SU-DHL-6 (cell line): ENCODE measurements at regions not wholly inside any gene's neighbourhood (a gene's known extent, or its start where the extent isn't known, plus 50 kb on each side); places are given as distances from the start of the nearest gene placed in this dataset.

Experiments
- CTCF ChIP-seq: fragments of 200-600 bp; sonication (generic); IDR thresholded peaks from one replicate; pipeline ENCODE4 v1.5.1; 2017; ENCODE audit warnings: antibody characterized with exemption, mild to moderate bottlenecking, low read length, moderate library complexity; ENCODE audit not compliant: insufficient read depth, poor library complexity, severe bottlenecking
- EZH2phosphoT487 ChIP-seq: fragments of 200-600 bp; sonication (generic), shearing (Covaris generic); conservative IDR thresholded peaks from 2 replicates; pipeline ENCODE4 v1.6.1; 2018; ENCODE audit warnings: mild to moderate bottlenecking, antibody characterized with exemption, low read length, moderate library complexity, mixed read lengths

- TF ChIP-seq CTCF (no peak), EZH2phosphoT487 (no peak)
Observed at GRCh38 chr10:27391325-27391724, 112.8 kb upstream of the RAB18 start.
